ENCODE measurements at regions not wholly inside any gene's neighbourhood (a gene's known extent, or its start where the extent isn't known, plus 50 kb on each side); places are given as distances from the start of the nearest gene placed in this dataset.

GRCh38 chr9:99513441-99514112 is 291.5 kb downstream of the SEC61B start:
- Histone ChIP-seq H3K4me3 (ENCODE audit: low read depth, low read length) (no peak overlapping the region), H3K27me3 (replicated peaks) (no peaks in the 10 kb centered on the region), H3K27ac (no peak overlapping the region), H3K36me3 (replicated peaks) (no peaks in the 10 kb centered on the region)
- no peak for DNase-seq
- TF ChIP-seq CTCF (IDR thresholded peaks at IDR 0.05; ENCODE audit: low read depth, low read length, missing control alignments) = no peak
- in situ Hi-C loops (cut with HindIII; ENCODE audit: low pct_ligation_motif_present, low sequenced_read_pairs) = no loop called here

DNA sequence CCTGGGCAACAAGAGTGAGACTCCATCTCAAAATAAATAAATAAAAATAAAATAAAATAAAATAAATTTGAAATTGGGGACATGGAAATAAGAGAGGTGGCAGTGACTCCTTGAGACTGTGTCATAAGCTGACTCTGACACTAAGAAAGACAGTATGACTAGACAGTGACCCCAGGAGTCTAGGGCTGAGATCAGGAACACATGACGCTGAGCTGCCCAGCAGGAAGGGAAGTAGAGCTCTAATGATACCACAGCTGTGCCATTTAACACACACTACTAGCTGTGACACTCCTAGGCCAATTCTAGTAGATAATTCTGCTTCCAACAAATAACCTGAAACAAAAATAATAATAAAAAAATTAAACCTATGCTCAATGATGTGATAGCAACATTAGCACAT is 293.0 kb downstream of the SEC61B start:
- H3K4me3 ChIP-seq (ENCODE audit: low read depth, low read length) = no peak overlapping the region
- H3K36me3 ChIP-seq (replicated peaks) = no peaks in the 10 kb centered on the region
- in situ Hi-C loops (cut with HindIII; ENCODE audit: low pct_ligation_motif_present, low sequenced_read_pairs) = no loop called here
- DNase-seq = no peak
- no peak overlapping the region for H3K27ac ChIP-seq
- no peak for TF ChIP-seq CTCF (IDR thresholded peaks at IDR 0.05; ENCODE audit: low read depth, low read length, missing control alignments)
- no peaks in the 10 kb centered on the region for H3K27me3 ChIP-seq (replicated peaks)

DNA sequence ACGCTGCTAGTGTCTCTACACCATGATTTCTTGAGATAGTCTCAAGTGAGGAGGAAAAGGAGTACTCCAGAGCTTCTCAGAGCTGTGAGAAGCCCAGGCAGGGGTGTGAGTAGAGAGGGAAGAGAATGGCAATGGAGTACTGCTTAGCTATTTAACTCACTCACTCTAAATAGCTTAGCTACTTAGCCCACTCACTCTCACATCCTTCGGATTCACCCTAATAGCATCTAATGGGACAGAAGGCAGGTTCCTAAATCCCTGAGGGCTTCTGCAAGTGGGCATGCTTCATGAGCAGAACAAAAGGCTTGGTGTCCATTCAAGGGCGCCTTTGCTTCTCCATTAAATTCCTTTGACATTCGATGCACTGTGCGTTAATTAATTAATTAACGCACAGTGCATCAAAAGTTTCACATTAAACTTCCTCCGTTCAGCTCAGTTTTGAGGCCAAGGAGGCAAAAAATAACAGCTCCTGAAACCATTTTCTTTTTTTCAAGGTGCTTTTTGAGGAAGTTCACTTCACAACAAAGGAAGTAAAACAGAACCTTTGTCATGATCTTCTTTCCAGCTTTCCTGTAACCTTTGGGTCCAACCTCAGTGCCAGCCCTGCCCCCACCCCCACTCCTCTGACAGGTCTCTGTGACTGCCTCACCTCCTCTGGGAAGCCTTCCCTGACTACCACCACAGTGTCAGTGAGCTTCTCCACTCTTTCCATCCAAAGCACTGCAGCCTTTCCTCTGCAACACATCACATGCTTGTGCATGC is 294.0 kb downstream of the SEC61B start:
- DNase-seq = no peak
- in situ Hi-C loops (cut with HindIII; ENCODE audit: low pct_ligation_motif_present, low sequenced_read_pairs) = no loop called here
- Histone ChIP-seq H3K27ac (no peak overlapping the region), H3K36me3 (replicated peaks) (no peaks in the 10 kb centered on the region), H3K27me3 (replicated peaks) (no peaks in the 10 kb centered on the region), H3K4me3 (ENCODE audit: low read depth, low read length) (no peak overlapping the region)
- TF ChIP-seq CTCF (IDR thresholded peaks at IDR 0.05; ENCODE audit: low read depth, low read length, missing control alignments) = no peak

- no peak overlapping the region for H3K27ac ChIP-seq
These were observed 294.6 kb downstream of the SEC61B start for GRCh38 chr9:99516657-99517049.

DNA sequence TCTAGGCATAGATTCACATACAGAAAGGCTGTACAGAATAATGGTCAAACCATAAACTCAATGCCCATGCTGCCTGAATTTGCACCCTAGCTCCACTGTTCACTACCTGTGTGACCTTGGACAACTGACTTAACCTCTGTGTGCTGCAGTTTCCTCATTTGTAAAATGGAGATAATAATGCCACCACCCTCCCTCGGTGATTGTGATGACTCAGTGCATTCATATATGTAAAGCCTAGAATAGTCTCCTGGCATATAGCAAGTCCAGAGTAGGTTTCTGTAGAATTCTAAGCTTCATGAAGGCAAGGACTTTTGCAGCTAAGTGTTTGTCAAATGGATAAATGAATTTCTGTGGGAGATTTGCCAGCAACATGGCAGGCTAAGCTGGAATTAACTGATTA is 297.8 kb upstream of the NR4A3 start:
- no peak for DNase-seq

More at GRCh38 chr9:99516657-99517049, 294.6 kb downstream of the SEC61B start:
- no peaks in the 10 kb centered on the region for H3K36me3 ChIP-seq (replicated peaks)
- no peaks in the 10 kb centered on the region for H3K27me3 ChIP-seq (replicated peaks)
- TF ChIP-seq CTCF (IDR thresholded peaks at IDR 0.05; ENCODE audit: low read depth, low read length, missing control alignments) = no peak
- no peak overlapping the region for H3K4me3 ChIP-seq (ENCODE audit: low read depth, low read length)
- in situ Hi-C loops (cut with HindIII; ENCODE audit: low pct_ligation_motif_present, low sequenced_read_pairs) = no loop called here
- no peak for DNase-seq

More for the DNA sequence above, 297.8 kb upstream of the NR4A3 start:
- Histone ChIP-seq H3K27me3 (replicated peaks) (no peaks in the 10 kb centered on the region), H3K27ac (no peak overlapping the region), H3K4me3 (ENCODE audit: low read depth, low read length) (no peak overlapping the region), H3K36me3 (replicated peaks) (no peaks in the 10 kb centered on the region)
- TF ChIP-seq CTCF (IDR thresholded peaks at IDR 0.05; ENCODE audit: low read depth, low read length, missing control alignments) = no peak
- in situ Hi-C loops (cut with HindIII; ENCODE audit: low pct_ligation_motif_present, low sequenced_read_pairs) = no loop called here

All from brain microvascular endothelial cell (primary cell).